GM18507 (cell line): ENCODE measurements at regions not wholly inside any gene's neighbourhood (a gene's known extent, or its start where the extent isn't known, plus 50 kb on each side); places are given as distances from the start of the nearest gene placed in this dataset.

ENCODE experiments used
- DNase-seq: peaks from one replicate; pipeline ENCODE4 v3.0.0; 2011; ENCODE audit warnings: low read depth; ENCODE audit not compliant: insufficient read length; ENCODE audit errors: extremely low spot score
- FAIRE-seq: peaks from 2 replicates; lab custom pipeline; 2011; peaks lifted over from hg19 to GRCh38; lab: Jason Lieb, UNC

DNA sequence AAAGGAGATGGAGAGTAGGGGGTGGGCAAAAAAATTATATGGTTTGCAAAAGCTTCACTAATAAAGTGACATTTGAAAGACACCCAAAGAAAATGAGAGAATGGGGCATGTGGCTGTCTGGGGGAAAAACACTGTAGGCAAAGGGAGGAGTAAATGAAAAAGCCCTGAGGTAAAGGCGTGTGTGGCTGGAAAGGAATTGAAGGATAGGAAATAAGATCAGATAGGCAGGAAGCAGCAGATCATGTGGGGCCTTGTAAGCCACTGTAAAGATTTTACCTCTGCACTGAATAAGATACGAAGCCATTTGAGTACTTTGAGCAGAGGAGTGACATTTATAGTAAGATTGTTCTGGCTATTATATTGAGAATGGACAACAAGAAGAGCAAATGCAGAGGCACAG, 49.8 kb upstream of the FDX1 start:
- DNase-seq (no peak), FAIRE-seq (no peak)
